ENCODE measurements at regions not wholly inside any gene's neighbourhood (a gene's known extent, or its start where the extent isn't known, plus 50 kb on each side); places are given as distances from the start of the nearest gene placed in this dataset.

- TF ChIP-seq EZH2 (IDR thresholded peaks at IDR 0.05): no peak
- no peak for TF ChIP-seq POLR2AphosphoS5 (IDR thresholded peaks at IDR 0.05; ENCODE audit: borderline replicate concordance, low read depth, low read length)
- no peak for TF ChIP-seq FOXP2 (optimal IDR thresholded peaks at IDR 0.05; ENCODE audit: control extremely low read depth, extremely low read length, insufficient read depth)
Measured at GRCh38 chr5:73387149-73387591, 61.4 kb downstream of the FOXD1 start.
